H9 (cell line): ENCODE measurements at regions not wholly inside any gene's neighbourhood (a gene's known extent, or its start where the extent isn't known, plus 50 kb on each side); places are given as distances from the start of the nearest gene placed in this dataset.

Experiments used
- DNase-seq: peaks from one replicate; pipeline ENCODE4 v3.0.0-alpha.2; 2017
- H2AFZ ChIP-seq: one replicate; pipeline ENCODE4 v1.6.1; 2013; ENCODE audit warnings: mild to moderate bottlenecking, low read length, control low read depth, moderate library complexity
- H2AK5ac ChIP-seq: 2 replicates; pipeline ENCODE4 v1.6.1; 2013; ENCODE audit warnings: low read length, control low read depth, mixed read lengths; ENCODE audit not compliant: insufficient read length
- H2BK120ac ChIP-seq: one replicate; pipeline ENCODE4 v1.6.1; 2013; ENCODE audit warnings: low read depth, mild to moderate bottlenecking, low read length, control low read depth, inconsistent platforms; ENCODE audit not compliant: poor library complexity, severe bottlenecking
- H2BK12ac ChIP-seq: 2 replicates; pipeline ENCODE4 v1.6.1; 2013; ENCODE audit warnings: low read length, control low read depth, mixed read lengths, low read depth; ENCODE audit not compliant: insufficient read length
- H2BK15ac ChIP-seq: 2 replicates; pipeline ENCODE4 v1.6.1; 2013; ENCODE audit warnings: low read depth, low read length, control low read depth
- H2BK20ac ChIP-seq: one replicate; pipeline ENCODE4 v1.6.1; 2013; ENCODE audit warnings: low read depth, mild to moderate bottlenecking, low read length, control low read depth, inconsistent platforms; ENCODE audit not compliant: poor library complexity, severe bottlenecking
- H2BK5ac ChIP-seq: 2 replicates; pipeline ENCODE4 v1.6.1; 2013; ENCODE audit warnings: low read length, control low read depth, mixed read lengths; ENCODE audit not compliant: insufficient read length
- H3K14ac ChIP-seq: 2 replicates; pipeline ENCODE4 v1.6.1; 2013; ENCODE audit warnings: low read length, control low read depth; ENCODE audit not compliant: insufficient read depth
- H3K18ac ChIP-seq: 2 replicates; pipeline ENCODE4 v1.6.1; 2013; ENCODE audit warnings: low read depth, mild to moderate bottlenecking, mixed read lengths, low read length, control low read depth; ENCODE audit not compliant: insufficient read length
- H3K23ac ChIP-seq: 2 replicates; pipeline ENCODE4 v1.6.1; 2013; ENCODE audit warnings: low read length, control low read depth, mixed read lengths, low read depth; ENCODE audit not compliant: insufficient read length
- H3K23me2 ChIP-seq: 2 replicates; pipeline ENCODE4 v1.6.1; 2013; ENCODE audit warnings: low read depth, mild to moderate bottlenecking, mixed read lengths, low read length, control low read depth; ENCODE audit not compliant: insufficient read length, poor library complexity, severe bottlenecking
- H3K27ac ChIP-seq: 2 replicates; pipeline ENCODE4 v1.5.1; 2013; ENCODE audit warnings: low read length, control low read depth, mixed read lengths, low read depth; ENCODE audit not compliant: insufficient read length
- H3K27me3 ChIP-seq: 2 replicates; pipeline ENCODE4 v1.6.1; 2013; ENCODE audit warnings: low read length, control low read depth, inconsistent platforms; ENCODE audit not compliant: insufficient read depth
- H3K4ac ChIP-seq: 2 replicates; pipeline ENCODE4 v1.6.1; 2013; ENCODE audit warnings: low read depth, mild to moderate bottlenecking, control low read depth, inconsistent platforms, low read length, moderate library complexity
- H3K4me1 ChIP-seq: 2 replicates; pipeline ENCODE4 v1.6.1; 2013; ENCODE audit warnings: low read length, control low read depth, inconsistent platforms; ENCODE audit not compliant: insufficient read depth
- H3K4me2 ChIP-seq: 2 replicates; pipeline ENCODE4 v1.6.1; 2013; ENCODE audit warnings: low read length, control low read depth, mixed read lengths; ENCODE audit not compliant: insufficient read length, insufficient read depth
- H3K56ac ChIP-seq: 2 replicates; pipeline ENCODE4 v1.6.1; 2013; ENCODE audit warnings: low read depth, mild to moderate bottlenecking, mixed read lengths, low read length, control low read depth; ENCODE audit not compliant: insufficient read length
- H3K79me1 ChIP-seq: 2 replicates; pipeline ENCODE4 v1.6.1; 2013; ENCODE audit warnings: low read depth, mild to moderate bottlenecking, moderate library complexity, low read length, control low read depth, inconsistent platforms; ENCODE audit not compliant: insufficient read depth, poor library complexity, severe bottlenecking
- H3K79me2 ChIP-seq: 2 replicates; pipeline ENCODE4 v1.6.1; 2013; ENCODE audit warnings: low read length, control low read depth, inconsistent platforms; ENCODE audit not compliant: insufficient read depth
- H3K9ac ChIP-seq: 2 replicates; pipeline ENCODE4 v1.6.1; 2013; ENCODE audit warnings: low read length, control low read depth, mixed read lengths; ENCODE audit not compliant: insufficient read length; ENCODE audit errors: extremely low read depth
- H3K9me3 ChIP-seq: one replicate; pipeline ENCODE4 v1.6.1; 2013; ENCODE audit warnings: low read depth, low read length, inconsistent platforms; ENCODE audit not compliant: control insufficient read depth
- H3T11ph ChIP-seq: one replicate; pipeline ENCODE4 v1.6.1; 2013; ENCODE audit warnings: mild to moderate bottlenecking, low read length, control low read depth, inconsistent platforms
- H4K20me1 ChIP-seq: one replicate; pipeline ENCODE4 v1.6.1; 2013; ENCODE audit not compliant: control insufficient read depth, insufficient read length, insufficient read depth
- H4K5ac ChIP-seq: 2 replicates; pipeline ENCODE4 v1.6.1; 2013; ENCODE audit warnings: low read depth, mild to moderate bottlenecking, mixed read lengths, low read length, control low read depth; ENCODE audit not compliant: insufficient read length
- H4K8ac ChIP-seq: replicated peaks from 2 replicates; pipeline ENCODE4 v1.6.1; 2013; ENCODE audit warnings: low read length, control low read depth, mixed read lengths, low read depth; ENCODE audit not compliant: insufficient read length
- H4K91ac ChIP-seq: 2 replicates; pipeline ENCODE4 v1.6.1; 2013; ENCODE audit warnings: low read depth, mild to moderate bottlenecking, moderate library complexity, mixed read lengths, low read length, control low read depth; ENCODE audit not compliant: insufficient read length
- H3K27ac Mint-ChIP-seq, 3 experiments: 2 replicates in 2 of 3; 3 replicates in 1 of 3; pipeline ENCODE4 v1.8.0; 2020 to 2021; ENCODE audit warnings: mixed read lengths in 3 of 3, mild to moderate bottlenecking in 1 of 3, moderate library complexity in 1 of 3
- H3K27me3 Mint-ChIP-seq: 2 replicates; pipeline ENCODE4 v1.8.0; 2021; ENCODE audit warnings: low read depth, mild to moderate bottlenecking, moderate library complexity, mixed read lengths
- H3K36me3 Mint-ChIP-seq, 3 experiments: 2 replicates in 2 of 3; 3 replicates in 1 of 3; pipeline ENCODE4 v1.8.0; 2020 to 2021; ENCODE audit warnings: low read depth in 3 of 3, mixed read lengths in 3 of 3; ENCODE audit not compliant: insufficient read depth in 1 of 3
- H3K4me1 Mint-ChIP-seq, 2 experiments: 2 replicates each; pipeline ENCODE4 v1.8.0; 2020; ENCODE audit warnings: mixed read lengths in 2 of 2
- H3K4me3 Mint-ChIP-seq, 2 experiments: 2 replicates in 1 of 2; 3 replicates in 1 of 2; pipeline ENCODE4 v1.8.0; 2020 to 2021; ENCODE audit warnings: mild to moderate bottlenecking in 2 of 2, mixed read lengths in 2 of 2, moderate library complexity in 1 of 2
- H3K9me3 Mint-ChIP-seq, 2 experiments: 2 replicates in 1 of 2; 3 replicates in 1 of 2; pipeline ENCODE4 v1.8.0; 2020; ENCODE audit warnings: mild to moderate bottlenecking in 2 of 2, mixed read lengths in 2 of 2, moderate library complexity in 1 of 2
- CTCF ChIP-seq: fragments of 200-600 bp; sonication (generic); conservative IDR thresholded peaks from 3 replicates; pipeline ENCODE4 v1.8.0; 2021; ENCODE audit warnings: antibody characterized with exemption, mild to moderate bottlenecking
- WGBS: extraction: QIAGEN DNeasy Blood & Tissue Kit; methylation state at CpG from one replicate; pipeline ENCODE4 v1.1.7; 2013; ENCODE audit warnings: missing lambda C conversion rate, low lambda C conversion rate, mixed read lengths; ENCODE audit not compliant: insufficient read length; ENCODE audit errors: extremely low coverage; 5-methylcytosine and 5-hydroxymethylcytosine counted together

GRCh38 chr17:77704048-77704815, 254.3 kb upstream of the TNRC6C start:
- no peak overlapping the region for H3K9ac ChIP-seq
- no peak overlapping the region for H2BK5ac ChIP-seq
- no peaks in the 10 kb centered on the region for H3K79me1 ChIP-seq
- H3K4me1 ChIP-seq, result no peaks in the 10 kb centered on the region; the same call in 1 of the 2 replicates
- H3T11ph ChIP-seq, result no peak overlapping the region
- Mint-ChIP-seq H3K36me3 (peaks cover 24 to 63% (median 27%) of the 10 kb centered on the region in 3 experiments), H3K4me3 (no peak overlapping the region), H3K27me3 (peaks cover 64% of the 10 kb centered on the region), H3K4me1 (peaks cover 23 to 27% of the 10 kb centered on the region in 2 experiments), H3K27ac (no peak overlapping the region), H3K9me3 (peaks cover 64 to 66% of the 10 kb centered on the region in 2 experiments)
- no peak overlapping the region for H4K5ac ChIP-seq
- H3K4ac ChIP-seq, result no peak overlapping the region
- no peak overlapping the region for H3K23ac ChIP-seq
- H4K91ac ChIP-seq, result no peak overlapping the region
- H2BK15ac ChIP-seq, result no peak overlapping the region
- H3K56ac ChIP-seq, result no peak overlapping the region
- no peak overlapping the region for H3K14ac ChIP-seq
- no peak overlapping the region for H2AK5ac ChIP-seq
- H4K20me1 ChIP-seq, result no peaks in the 10 kb centered on the region
- no peak overlapping the region for H3K27ac ChIP-seq
- TF ChIP-seq CTCF, result no peak
- peaks cover 15% of the 10 kb centered on the region for H3K9me3 ChIP-seq
- no peak overlapping the region for H2BK12ac ChIP-seq
- peaks cover 3% of the 10 kb centered on the region for H3K23me2 ChIP-seq
- no peak overlapping the region for H2BK120ac ChIP-seq
- H4K8ac ChIP-seq, result no peak overlapping the region
- H3K18ac ChIP-seq, result no peak overlapping the region
- peak; percentile 14 for DNase-seq
- H3K79me2 ChIP-seq, result no peaks in the 10 kb centered on the region
- no peak overlapping the region for H2BK20ac ChIP-seq
- H3K27me3 ChIP-seq, result 0 out of 2 replicates have a peak, but pooled peaks cover 3% of the 10 kb centered on the region
- no peak overlapping the region for H2AFZ ChIP-seq
- H3K4me2 ChIP-seq, result no peak overlapping the region
- WGBS, result no CpG with 5 or more reads among the region's 4 CpGs
